SH-SY5Y (cell line): ENCODE measurements at regions not wholly inside any gene's neighbourhood (a gene's known extent, or its start where the extent isn't known, plus 50 kb on each side); places are given as distances from the start of the nearest gene placed in this dataset.

Experiments
- GATA2 ChIP-seq: IDR thresholded peaks from 2 replicates; pipeline ENCODE4 v1.6.1; 2011; ENCODE audit warnings: mild to moderate bottlenecking, low read depth, low read length
- GATA3 ChIP-seq: IDR thresholded peaks from 2 replicates; pipeline ENCODE4 v1.6.1; 2011; ENCODE audit warnings: low read depth, mild to moderate bottlenecking, low read length, moderate library complexity

DNA sequence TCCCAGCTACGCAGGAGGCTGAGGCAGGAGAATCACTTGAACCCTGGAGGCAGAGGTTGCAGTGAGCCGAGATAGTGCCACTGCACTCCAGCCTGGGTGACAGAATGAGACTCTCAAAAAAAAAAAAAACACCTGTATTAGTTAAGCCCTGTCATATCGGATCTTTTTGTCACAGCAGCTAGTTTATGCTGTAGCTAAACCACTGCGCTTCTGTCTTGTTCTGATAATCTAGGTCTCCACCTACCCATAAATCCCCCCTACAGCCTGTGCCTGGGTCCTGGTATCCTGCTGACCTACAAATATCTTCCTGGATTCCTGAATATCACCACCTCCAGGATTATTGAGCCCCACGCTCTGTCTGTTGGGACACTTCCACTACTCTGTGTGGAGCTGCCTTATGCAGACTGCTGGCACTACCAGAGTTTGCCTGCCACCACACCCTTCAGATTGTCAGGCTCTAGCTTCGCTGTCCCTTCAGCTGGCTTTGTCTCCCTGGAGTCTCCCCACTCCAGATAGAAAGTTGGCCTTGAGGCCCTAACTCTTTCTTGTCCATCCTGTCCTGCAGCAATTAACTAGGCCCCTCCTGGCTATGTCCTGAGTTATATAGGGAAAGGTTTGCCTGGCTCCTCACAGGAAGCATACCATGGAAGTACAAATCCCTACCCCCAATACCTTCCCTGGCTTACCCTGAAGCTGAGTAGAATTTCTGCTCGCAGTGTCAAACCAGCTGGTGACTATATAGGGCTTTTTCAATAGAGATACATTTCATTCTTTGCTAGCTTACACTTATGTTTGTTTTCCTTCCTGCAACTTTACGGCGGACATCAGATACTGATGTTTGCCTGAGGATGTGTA is 136.0 kb upstream of the SERTAD2 start:
- TF ChIP-seq GATA3 (no peak), GATA2 (no peak)

DNA sequence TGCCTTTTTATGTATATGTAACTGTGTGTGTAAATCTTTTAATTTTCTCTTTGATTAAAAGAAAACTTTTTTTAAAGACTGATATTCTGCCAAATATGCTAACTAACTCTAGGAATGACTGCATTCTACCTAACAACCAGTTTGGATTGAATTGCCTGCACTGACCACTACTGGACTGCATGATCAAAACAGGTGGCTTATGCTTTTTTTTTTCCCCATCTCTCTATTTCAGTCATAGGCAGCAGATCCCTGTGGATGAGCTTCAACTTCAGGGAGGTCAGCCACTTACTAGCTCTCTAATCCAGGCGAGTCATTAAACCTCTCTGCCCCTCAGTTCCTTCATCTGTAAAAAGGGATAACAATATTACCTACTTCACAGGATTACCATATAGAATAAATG is 138.6 kb upstream of the SERTAD2 start:
- TF ChIP-seq GATA3 (no peak), GATA2 (no peak)

DNA sequence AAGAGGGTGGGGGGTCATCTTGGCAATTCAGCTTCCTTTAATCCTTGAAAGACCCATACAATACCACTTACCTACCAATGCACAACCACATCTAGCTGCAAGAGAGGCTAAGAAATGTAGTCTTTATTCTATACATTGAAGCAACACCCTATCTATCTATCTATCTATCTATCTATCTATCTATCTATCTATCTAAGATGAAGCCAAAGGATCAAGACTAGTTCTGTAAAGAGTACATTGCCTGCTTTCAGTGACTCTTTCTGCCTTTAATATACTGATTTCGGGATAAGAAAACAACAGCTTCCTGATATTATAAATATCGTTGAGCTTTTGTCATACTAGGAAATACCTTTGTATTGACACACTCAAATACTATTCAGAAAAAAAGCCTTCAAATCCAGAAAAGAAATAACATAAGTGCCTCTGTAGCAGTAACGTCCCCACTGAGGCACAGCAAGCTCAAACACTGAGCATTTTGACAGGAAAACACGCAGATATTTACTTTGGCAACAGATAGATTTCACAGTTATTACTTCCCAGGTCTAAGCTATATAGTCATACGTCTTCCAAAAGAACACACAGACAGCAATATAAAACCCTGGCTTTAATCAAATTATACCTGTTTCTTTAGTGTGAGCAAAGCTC is 139.4 kb upstream of the SERTAD2 start:
- TF ChIP-seq GATA3: no peak
- no peak for TF ChIP-seq GATA2

DNA sequence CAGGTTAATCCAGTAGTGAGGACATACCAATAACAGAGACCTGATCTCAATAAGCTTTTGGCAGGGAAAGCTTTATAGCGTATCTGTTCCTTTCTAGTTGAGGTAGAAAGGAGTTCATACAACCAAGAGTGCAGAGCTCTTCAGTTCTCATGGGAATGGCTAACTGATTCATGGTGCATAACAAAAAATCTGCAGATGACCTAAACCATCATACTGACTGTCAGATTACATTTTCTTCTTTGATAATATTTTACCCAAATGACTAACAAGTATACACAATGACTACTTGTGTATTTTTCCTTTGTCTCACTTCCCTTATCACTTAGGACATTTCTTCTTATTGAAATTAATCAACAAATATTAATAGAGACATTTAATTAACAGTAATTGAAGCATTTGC is 140.0 kb upstream of the SERTAD2 start:
- TF ChIP-seq GATA3 (no peak), GATA2 (no peak)

DNA sequence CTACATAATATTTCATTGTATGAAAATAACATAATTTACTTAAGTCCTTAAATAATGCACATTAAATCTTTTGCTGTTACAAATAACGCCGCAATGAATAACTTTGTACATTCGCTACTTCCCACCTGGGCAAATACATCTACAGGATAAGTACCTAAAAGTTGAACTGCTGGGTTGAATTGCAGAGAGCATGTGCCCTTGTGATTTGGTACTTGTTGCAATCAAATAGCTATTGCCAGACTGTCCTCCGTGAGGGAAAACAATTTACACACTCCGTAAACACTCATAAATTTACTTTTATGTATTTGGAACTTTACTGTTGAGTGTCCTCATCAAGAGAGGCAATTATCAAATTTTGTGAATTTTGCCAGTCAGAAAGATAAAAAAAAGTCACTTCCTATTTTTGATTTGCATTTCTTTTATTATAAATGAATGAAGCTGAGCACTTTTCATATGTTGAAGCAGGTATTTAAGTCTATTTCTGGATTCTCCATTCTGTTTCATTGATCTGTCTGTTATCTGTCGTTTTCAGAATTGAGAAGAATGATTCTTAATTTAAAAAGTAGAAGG is 140.8 kb upstream of the SERTAD2 start:
- no peak for TF ChIP-seq GATA3
- no peak for TF ChIP-seq GATA2

DNA sequence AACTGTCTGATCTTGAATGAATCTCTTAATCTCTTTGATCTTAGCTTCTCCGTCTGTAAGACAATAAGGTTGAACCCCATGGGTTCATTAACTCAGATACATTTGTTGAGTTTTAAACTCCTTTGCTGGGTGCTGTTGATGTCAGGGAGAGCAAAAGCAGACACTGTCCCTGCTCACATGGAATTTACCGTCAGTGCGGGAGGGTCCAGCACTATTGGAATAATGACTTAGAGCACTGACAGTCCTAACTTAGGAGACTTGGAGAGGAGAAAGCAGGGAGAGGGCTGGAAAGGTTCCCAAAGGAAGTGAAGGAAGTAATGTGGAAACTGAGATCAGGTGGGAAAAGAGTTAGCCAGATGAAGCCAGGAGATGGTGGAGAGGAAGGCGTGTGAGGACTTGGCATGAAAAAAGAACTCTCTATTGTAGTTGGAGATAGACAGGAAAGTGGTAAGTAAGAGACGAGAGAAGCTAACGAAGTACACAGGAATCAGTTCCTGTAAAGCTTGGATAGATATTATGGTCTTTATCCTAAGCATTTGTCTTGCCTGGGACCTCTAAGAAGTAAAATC is 141.4 kb upstream of the SERTAD2 start:
- TF ChIP-seq GATA3 (no peak), GATA2 (no peak)

DNA sequence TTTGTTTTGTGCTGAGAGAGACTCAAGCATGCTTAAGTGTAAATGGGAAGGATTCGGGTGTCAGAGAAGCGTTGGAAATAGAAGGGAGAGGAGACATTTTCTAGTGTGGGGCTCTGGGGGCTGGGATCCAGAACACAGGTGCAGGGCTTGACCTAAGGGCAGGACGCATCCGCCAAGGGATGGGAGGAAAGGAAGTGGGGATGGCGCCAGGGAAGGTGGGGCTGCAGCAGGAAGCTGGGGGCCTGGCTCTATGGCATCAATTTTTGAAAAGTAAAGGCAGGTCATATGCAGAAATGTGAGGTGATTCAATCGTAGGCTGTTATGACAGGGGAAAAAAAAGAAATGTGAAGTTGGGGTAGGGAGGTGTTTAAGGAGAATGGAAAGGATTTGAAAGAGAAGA is 143.2 kb upstream of the SERTAD2 start:
- TF ChIP-seq GATA2 (no peak), GATA3 (no peak)

DNA sequence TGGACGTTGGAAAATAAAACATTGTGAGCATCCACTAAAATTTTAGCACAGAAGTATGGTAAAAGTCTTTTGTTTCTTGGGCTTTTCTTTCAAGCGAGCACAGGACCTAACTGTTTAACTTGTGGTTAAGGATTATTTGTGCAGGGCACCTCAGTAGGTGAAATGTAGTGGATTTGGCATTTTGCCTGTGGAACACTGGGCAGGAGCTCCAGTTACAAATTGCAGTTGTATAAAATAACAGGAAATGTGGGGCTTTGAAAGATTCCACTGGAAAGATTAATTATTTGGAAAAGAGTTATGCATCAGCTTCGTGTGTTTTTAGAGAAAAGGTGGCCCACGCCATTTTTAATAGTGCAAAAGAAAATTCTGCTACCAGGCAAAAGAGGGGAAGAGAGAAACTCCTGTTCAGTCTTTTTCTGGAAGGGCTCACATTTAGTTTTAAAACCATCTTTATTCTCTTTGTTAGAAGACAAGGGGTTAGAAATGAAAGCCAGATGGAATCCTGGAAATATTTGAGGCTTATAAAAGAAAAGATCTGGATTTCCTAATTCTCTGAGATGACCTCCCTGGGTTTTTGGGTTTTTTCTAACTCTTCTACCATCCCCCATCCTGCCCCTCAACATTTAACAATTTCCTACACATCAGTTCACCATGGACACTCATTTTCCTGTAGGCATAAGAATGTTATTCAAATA is 144.3 kb upstream of the SERTAD2 start:
- TF ChIP-seq GATA2: no peak
- TF ChIP-seq GATA3: no peak

DNA sequence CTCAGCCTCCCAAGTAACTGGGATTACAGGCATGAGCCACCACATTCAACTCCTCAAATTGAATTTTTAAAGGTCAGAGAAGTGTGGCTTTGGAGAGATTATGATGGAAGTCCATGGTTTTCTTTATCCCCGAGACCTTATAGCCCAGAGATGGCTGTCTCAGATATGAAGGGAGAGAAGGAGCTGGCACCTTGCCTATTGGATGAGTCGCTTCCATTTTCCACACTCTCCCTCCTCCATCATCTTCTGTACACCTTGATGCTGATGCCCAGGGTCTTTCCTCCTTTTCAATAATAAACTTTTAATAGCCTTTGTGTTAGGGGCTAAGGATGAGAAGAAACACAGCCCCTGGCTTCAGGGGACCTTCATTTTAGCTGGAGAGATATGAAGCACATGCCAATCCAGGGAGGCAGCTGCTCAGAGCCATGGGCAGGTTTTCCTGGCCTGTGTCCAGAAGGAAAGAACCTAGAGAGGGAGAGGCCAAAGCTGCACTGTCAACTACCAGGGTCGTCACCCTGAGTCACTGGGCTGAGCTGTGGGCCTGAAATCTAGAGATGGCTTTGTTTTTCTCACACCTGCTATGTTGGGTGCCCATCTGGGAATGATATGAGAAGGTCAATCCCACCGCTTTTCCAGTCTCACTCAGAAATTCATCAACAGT is 146.0 kb upstream of the SERTAD2 start:
- TF ChIP-seq GATA2: no peak

DNA sequence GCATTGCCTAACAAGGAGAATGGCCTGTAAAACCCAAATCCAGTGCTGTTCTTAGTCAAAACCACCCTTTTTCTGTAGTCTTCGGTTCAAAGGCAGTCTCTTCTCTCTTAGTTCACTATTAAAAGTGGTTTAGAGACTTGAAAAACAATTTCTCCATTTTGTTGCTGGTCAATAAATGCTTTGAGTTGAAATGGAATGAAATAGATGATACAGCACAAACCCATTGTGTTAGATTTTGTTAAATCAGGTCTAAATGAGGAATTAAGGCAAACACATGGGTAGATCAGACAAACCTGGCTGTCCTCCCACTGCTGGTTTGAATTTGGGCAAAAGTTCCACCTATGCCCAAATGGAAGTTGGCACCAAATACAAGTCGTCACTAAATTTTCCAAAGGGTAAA is 150.1 kb upstream of the SERTAD2 start:
- TF ChIP-seq GATA3: no peak
- no peak for TF ChIP-seq GATA2

DNA sequence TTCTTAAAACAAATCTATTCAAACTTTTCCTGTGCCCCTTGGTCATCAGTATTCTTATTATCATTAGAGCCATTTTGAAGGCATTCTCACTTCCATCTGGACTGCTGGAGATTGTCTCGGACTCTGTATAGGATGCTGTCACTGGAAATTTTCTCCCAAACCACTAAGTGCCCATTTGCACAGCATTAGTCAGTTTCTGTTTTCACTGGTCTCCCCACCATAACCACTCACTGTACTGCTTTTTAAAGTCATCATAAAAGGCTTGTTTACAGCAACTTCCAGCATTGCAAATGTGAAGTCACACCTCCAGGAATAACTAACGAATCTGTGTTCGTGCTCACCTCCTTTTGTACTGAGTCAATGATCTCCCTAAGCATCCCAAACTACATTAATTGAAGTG is 150.9 kb upstream of the SERTAD2 start:
- TF ChIP-seq GATA3 (no peak), GATA2 (no peak)

DNA sequence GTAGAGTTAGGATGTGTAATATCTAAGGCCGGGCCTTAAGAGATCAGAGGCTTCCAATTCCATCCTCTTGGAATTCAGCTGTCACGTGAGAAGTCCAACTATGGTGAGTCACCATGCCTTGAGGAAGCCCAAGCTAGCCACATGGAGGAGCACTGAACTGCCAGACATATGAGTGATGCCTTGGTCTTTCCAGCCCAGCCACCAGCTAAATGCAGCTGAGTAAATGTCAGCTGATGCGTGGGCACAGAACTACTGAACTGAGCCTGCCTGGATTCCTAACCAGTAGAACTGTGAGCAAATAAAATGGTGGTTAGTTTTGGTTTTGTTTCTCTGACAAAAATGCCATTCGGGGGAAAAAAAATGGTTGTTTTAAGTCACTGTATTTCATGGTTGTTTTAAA is 153.7 kb upstream of the SERTAD2 start:
- TF ChIP-seq GATA2 (no peak), GATA3 (no peak)

DNA sequence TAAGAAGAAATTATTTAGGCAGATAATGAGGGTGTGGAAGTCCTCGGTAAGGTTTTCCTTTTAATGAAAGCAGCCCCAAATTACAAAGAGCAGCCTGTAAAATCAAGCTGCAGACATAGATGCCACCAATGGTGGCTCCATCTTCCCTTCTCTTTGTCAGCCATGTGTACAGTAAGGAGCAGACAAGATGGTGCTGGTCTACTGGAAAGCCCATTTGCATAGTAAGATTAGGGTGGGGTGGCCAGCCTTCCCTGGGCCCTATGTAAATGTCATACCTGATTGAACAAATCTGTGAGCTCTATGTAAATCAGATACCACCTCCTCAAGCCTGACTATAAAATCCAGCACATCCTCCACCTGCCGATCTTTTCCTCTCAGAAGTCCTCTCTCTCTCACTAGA is 154.4 kb upstream of the SERTAD2 start:
- no peak for TF ChIP-seq GATA3
- TF ChIP-seq GATA2: no peak

DNA sequence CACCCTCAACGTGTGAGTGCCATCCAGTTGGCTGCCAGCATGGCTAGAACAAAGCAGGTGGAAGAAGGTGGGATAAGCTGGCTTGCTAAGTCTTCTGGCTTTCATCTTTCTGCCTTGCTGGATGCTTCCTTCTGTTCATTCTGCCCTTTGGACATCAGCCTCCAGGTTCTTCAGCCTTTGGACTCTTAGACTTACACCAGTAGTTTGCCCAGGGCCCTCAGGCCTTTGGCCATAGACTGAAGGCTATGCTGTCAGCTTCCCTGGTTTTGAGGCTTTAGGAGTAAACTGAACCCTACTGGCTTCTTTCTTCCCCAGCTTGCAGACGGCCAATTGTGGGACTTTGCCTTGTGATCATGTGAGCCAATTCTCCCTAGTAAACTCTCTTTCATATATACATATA is 155.0 kb upstream of the SERTAD2 start:
- TF ChIP-seq GATA2 (no peak), GATA3 (no peak)
